Fibroblast of lung (primary cell): ENCODE measurements at regions not wholly inside any gene's neighbourhood (a gene's known extent, or its start where the extent isn't known, plus 50 kb on each side); places are given as distances from the start of the nearest gene placed in this dataset.
"Not testable (repeated sequence)": the region's sequence is repeated elsewhere in the genome, so short reads cannot be mapped to it uniquely, and the experiment has no call there.

ENCODE experiments used
- CTCF ChIP-seq, 2 donors: IDR thresholded peaks in 1 of 2; conservative IDR thresholded peaks in 1 of 2; 1 replicate in 1 of 2; 2 replicates in 1 of 2; pipeline ENCODE4 v1.5.1; 2011 to 2012; ENCODE audit warnings: low read length in 2 of 2, control low read depth in 1 of 2, inconsistent platforms in 1 of 2, low read depth in 1 of 2, mild to moderate bottlenecking in 1 of 2
- EZH2 ChIP-seq: IDR thresholded peaks from 2 replicates; pipeline ENCODE4 v1.5.1; 2012; ENCODE audit warnings: low read length, control low read depth, mild to moderate bottlenecking; ENCODE audit errors: missing control alignments

- TF ChIP-seq CTCF (conservative IDR thresholded peaks at IDR 0.05 in 1 of 2, IDR thresholded peaks at IDR 0.05 in 1 of 2; ENCODE audit: low read depth in 1 of 2, low read length in 2 of 2); EZH2: not testable (repeated sequence)
Measured at GRCh38 chr21:17694416-17694815, 81.7 kb upstream of the BTG3 start.
